Lung (tissue), 11 donors: ENCODE measurements at regions not wholly inside any gene's neighbourhood (a gene's known extent, or its start where the extent isn't known, plus 50 kb on each side); places are given as distances from the start of the nearest gene placed in this dataset.

Experiments used
- ATAC-seq: fragments of 200-7000 bp; cut with Tn5 transposase; one replicate; pipeline ENCODE4 v1.9.1; 2020; ENCODE audit warnings: moderate number of reproducible peaks; ENCODE audit not compliant: insufficient read depth, low FRiP score
- DNase-seq, 3 donors: peaks; one replicate each; pipeline ENCODE4 v3.0.0-alpha.2; 2013 to 2017
- H3K27ac ChIP-seq, 2 donors: one replicate each; pipeline ENCODE4 v1.5.1; 2013; ENCODE audit warnings: mild to moderate bottlenecking in 2 of 2, moderate library complexity in 2 of 2, control low read depth in 1 of 2, inconsistent platforms in 1 of 2, low read depth in 1 of 2, low read length in 1 of 2
- H3K27me3 ChIP-seq, 3 donors: one replicate each; pipeline ENCODE4 v1.5.1; 2013; ENCODE audit warnings: low read length in 2 of 3; ENCODE audit not compliant: control insufficient read depth in 3 of 3, insufficient read depth in 3 of 3
- H3K36me3 ChIP-seq, 4 donors: one replicate each; pipeline ENCODE4 v1.5.1; 2013; ENCODE audit warnings: low read length in 4 of 4, mild to moderate bottlenecking in 1 of 4, moderate library complexity in 1 of 4; ENCODE audit not compliant: control insufficient read depth in 4 of 4, insufficient read depth in 4 of 4
- H3K4me1 ChIP-seq, 5 donors: one replicate each; pipeline ENCODE4 v1.5.1; 2013; ENCODE audit warnings: low read length in 5 of 5, mild to moderate bottlenecking in 2 of 5, moderate library complexity in 1 of 5; ENCODE audit not compliant: control insufficient read depth in 5 of 5, insufficient read depth in 5 of 5
- H3K4me3 ChIP-seq: one replicate; pipeline ENCODE4 v1.5.1; 2013; ENCODE audit warnings: mild to moderate bottlenecking, control low read depth, moderate library complexity
- H3K9ac ChIP-seq, 2 donors: one replicate each; pipeline ENCODE4 v1.5.1; 2013; ENCODE audit warnings: low read length in 2 of 2, control low read depth in 1 of 2; ENCODE audit not compliant: insufficient read depth in 1 of 2
- H3K9me3 ChIP-seq, 4 donors: one replicate each; pipeline ENCODE4 v1.5.1; 2013; ENCODE audit warnings: low read length in 3 of 4, mild to moderate bottlenecking in 1 of 4, moderate library complexity in 1 of 4; ENCODE audit not compliant: control insufficient read depth in 4 of 4, insufficient read depth in 3 of 4
- WGBS, 2 donors: extraction: QIAGEN DNeasy Blood & Tissue Kit; methylation state at CpG; one replicate each; pipeline ENCODE4 v1.1.7; 2013; 5-methylcytosine and 5-hydroxymethylcytosine counted together
- TF ChIP-seq, protein P1 (sequence below): IDR thresholded peaks from 2 replicates; pipeline ENCODE4 v1.5.1; 2012; ENCODE audit warnings: mild to moderate bottlenecking; ENCODE audit errors: control extremely low read depth, extremely low read depth
- donor health status: control.
- donor health status: control.
- donor health status: Bipolar disorder and iron deficiency.
- donor health status: healthy.
- donor health status: DM: yes; HTN: yes; CAD: no.

DNA sequence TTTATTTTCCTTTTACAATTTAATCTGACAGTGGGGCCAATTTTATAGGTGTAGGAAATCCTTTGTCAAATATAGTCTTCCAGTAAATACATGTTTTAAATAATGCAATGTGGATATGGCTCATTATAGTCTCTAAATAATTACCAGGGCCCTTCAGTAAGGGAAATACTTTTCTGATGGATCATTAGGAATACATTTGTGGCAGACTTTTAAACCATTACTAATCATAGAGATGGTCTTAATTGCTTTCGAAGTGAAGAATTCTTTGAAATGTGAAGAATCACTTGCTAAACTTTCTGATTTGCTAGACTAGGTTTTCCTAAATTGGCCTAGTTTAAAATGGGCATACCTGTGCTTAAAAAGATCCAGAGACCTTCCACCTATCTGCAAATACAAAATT lies 105.6 kb upstream of the ELL2 start:
- Histone ChIP-seq H3K36me3 (no peaks in the 10 kb centered on the region), H3K27me3 (no peaks in the 10 kb centered on the region), H3K9ac (no peak overlapping the region), H3K4me3 (no peak overlapping the region), H3K27ac (no peak overlapping the region), H3K4me1 (peaks cover 0 to 2% (median 0%) of the 10 kb centered on the region in 5 donors), H3K9me3 (no peaks in the 10 kb centered on the region)
- ATAC-seq: no peak
- no peak for DNase-seq
- TF ChIP-seq, protein P1, sequence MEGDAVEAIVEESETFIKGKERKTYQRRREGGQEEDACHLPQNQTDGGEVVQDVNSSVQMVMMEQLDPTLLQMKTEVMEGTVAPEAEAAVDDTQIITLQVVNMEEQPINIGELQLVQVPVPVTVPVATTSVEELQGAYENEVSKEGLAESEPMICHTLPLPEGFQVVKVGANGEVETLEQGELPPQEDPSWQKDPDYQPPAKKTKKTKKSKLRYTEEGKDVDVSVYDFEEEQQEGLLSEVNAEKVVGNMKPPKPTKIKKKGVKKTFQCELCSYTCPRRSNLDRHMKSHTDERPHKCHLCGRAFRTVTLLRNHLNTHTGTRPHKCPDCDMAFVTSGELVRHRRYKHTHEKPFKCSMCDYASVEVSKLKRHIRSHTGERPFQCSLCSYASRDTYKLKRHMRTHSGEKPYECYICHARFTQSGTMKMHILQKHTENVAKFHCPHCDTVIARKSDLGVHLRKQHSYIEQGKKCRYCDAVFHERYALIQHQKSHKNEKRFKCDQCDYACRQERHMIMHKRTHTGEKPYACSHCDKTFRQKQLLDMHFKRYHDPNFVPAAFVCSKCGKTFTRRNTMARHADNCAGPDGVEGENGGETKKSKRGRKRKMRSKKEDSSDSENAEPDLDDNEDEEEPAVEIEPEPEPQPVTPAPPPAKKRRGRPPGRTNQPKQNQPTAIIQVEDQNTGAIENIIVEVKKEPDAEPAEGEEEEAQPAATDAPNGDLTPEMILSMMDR: no peak
- WGBS, 2 donors: 95 to 97% methylated on average over 1 of the region's 1 CpG

DNA sequence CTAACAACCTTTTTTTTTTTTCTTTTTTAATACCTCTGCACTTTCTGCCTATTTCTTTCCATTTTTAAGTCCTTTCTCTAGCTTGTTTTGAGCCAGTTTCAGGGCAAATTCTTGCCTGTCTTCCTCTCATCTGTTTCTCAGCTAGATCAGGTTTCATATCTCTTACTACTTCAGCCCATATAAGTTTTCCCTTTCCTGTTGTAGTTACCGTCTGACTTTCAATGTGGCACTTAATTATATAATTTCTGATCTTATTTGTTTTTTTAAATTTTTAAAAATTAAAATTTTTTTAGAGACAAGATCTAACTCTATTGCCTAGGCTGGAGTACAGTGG lies 104.7 kb upstream of the ELL2 start:
- Histone ChIP-seq H3K27me3 (no peaks in the 10 kb centered on the region), H3K9ac (no peak overlapping the region), H3K36me3 (no peaks in the 10 kb centered on the region), H3K9me3 (no peaks in the 10 kb centered on the region), H3K27ac (no peak overlapping the region), H3K4me1 (peaks cover 0 to 2% (median 0%) of the 10 kb centered on the region in 5 donors), H3K4me3 (no peak overlapping the region)
- TF ChIP-seq, protein P1: no peak
- ATAC-seq: no peak
- WGBS, 2 donors: 48 to 53% methylated on average over 1 of the region's 1 CpG
- no peak for DNase-seq

DNA sequence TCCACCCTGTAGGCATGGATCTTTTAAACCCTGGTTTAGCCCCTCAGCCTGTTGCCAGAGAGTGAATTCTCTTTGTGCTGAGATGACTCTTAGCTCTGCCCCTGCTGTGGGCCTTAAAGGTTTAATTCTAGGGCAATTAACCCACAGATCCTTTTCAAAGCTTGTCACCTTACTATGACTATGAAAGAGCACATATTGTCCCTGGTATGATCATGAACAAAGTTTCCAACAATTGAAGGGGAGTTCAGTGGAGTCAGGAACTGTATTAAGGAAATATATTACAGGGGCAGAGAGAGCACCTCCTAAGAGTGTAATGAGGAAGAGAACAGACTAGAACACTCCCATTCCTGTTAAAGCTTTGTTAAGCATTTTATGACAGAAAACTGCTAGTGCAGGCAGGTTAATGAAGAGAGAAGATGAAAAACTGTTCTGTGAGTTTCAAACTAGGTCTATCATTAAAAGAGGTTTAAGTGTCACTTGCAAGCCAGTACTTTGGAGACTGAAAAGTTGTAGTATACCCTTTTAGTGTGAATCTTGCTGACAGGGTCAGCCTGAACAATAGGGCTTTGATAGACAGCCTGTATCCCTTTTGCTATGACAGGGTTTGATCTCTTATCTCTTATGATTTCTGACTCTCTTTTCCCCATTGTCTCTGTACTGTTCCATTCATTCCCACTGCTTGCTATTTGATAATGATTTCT lies 104.2 kb upstream of the ELL2 start:
- Histone ChIP-seq H3K4me3 (no peak overlapping the region), H3K9me3 (no peaks in the 10 kb centered on the region), H3K27ac (no peak overlapping the region), H3K36me3 (no peaks in the 10 kb centered on the region), H3K4me1 (peaks cover 0 to 2% (median 0%) of the 10 kb centered on the region in 5 donors), H3K27me3 (no peaks in the 10 kb centered on the region), H3K9ac (no peak overlapping the region)
- TF ChIP-seq, protein P1: no peak
- DNase-seq (no peak), ATAC-seq (no peak)

DNA sequence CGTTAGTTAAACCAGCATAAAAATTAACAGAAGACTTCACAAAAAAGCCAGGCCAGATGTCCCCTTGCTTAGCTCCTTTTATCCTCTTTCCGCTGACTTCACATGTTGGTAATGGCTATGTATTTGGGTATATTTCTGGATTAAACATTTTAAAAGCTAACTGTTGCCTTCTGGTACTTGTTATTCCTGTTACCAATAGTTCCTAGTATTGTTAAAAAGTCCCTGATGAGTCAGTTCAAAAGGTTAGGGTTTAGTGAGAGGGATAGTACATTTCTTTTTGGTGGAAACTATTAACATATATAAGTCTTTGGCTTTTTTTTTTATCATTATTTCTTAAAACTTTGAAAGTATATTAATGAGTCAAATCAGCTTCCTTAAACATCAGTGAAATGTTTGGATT lies 103.2 kb upstream of the ELL2 start:
- DNase-seq: no peak
- ATAC-seq: no peak
- no peak overlapping the region for H3K4me3 ChIP-seq
- no peak overlapping the region for H3K9ac ChIP-seq
- no peaks in the 10 kb centered on the region for H3K9me3 ChIP-seq
- H3K27me3 ChIP-seq: no peaks in the 10 kb centered on the region
- TF ChIP-seq, protein P1: no peak
- no peak overlapping the region for H3K27ac ChIP-seq
- H3K4me1 ChIP-seq: peaks cover 0 to 2% (median 0%) of the 10 kb centered on the region in 5 donors
- no peaks in the 10 kb centered on the region for H3K36me3 ChIP-seq
- WGBS, 2 donors: 92 to 99% methylated on average over 2 of the region's 2 CpGs
